Fibroblast of the aortic adventitia (primary cell): ENCODE measurements at regions not wholly inside any gene's neighbourhood (a gene's known extent, or its start where the extent isn't known, plus 50 kb on each side); places are given as distances from the start of the nearest gene placed in this dataset.

Experiments used
- DNase-seq: peaks from one replicate; pipeline ENCODE4 v3.0.0-alpha.2; 2010; ENCODE audit warnings: low read depth
- H3K4me3 ChIP-seq: 2 replicates; pipeline ENCODE4 v1.5.1; 2011; ENCODE audit warnings: low read depth, mild to moderate bottlenecking, control low read depth, low read length, moderate library complexity
- TF ChIP-seq, protein P1 (sequence below): IDR thresholded peaks from 2 replicates; pipeline ENCODE4 v1.5.1; 2011; ENCODE audit warnings: mild to moderate bottlenecking, low read length, control low read depth, inconsistent platforms; ENCODE audit not compliant: insufficient read depth

DNA sequence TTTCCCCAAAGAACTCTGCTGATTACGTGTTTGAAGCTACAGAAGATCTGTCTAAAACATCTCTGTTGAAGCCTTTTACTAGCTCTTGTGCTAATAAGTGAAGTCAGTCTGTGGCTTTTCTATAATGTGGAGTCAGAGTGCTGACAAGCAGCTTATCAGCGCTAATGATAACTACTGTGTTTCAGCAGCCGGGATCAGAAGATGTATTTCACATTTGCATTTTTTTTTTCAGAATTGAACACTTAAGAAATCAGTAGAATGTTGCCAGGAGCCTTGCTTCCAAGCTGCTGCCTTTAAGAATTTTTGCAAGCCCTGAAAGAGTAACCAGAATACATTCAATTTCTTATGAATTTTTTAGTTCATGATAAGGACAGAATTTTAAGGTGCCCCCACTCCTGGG, 519.4 kb upstream of the NR5A2 start:
- no peak overlapping the region for H3K4me3 ChIP-seq
- TF ChIP-seq, protein P1, sequence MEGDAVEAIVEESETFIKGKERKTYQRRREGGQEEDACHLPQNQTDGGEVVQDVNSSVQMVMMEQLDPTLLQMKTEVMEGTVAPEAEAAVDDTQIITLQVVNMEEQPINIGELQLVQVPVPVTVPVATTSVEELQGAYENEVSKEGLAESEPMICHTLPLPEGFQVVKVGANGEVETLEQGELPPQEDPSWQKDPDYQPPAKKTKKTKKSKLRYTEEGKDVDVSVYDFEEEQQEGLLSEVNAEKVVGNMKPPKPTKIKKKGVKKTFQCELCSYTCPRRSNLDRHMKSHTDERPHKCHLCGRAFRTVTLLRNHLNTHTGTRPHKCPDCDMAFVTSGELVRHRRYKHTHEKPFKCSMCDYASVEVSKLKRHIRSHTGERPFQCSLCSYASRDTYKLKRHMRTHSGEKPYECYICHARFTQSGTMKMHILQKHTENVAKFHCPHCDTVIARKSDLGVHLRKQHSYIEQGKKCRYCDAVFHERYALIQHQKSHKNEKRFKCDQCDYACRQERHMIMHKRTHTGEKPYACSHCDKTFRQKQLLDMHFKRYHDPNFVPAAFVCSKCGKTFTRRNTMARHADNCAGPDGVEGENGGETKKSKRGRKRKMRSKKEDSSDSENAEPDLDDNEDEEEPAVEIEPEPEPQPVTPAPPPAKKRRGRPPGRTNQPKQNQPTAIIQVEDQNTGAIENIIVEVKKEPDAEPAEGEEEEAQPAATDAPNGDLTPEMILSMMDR, result no peak
- DNase-seq, result no peak

DNA sequence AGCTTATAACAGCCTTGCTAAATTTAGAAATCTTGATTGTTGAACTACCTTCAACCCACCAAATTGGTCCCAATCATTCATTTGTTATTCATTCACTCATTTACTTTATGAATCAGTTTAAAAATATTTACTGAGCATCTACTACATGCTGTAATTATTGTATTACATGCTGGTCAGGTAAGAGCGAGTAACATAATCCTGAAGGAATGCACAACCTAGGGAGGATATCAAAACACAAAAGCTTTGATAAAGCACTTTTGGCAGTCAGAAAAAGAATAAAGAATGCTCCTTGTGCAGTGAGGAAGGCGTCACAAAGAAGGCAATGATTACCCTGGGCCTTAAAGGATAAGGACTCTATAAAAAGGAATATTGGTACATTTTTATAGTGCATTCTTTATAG, 518.9 kb upstream of the NR5A2 start:
- no peak for DNase-seq

DNA sequence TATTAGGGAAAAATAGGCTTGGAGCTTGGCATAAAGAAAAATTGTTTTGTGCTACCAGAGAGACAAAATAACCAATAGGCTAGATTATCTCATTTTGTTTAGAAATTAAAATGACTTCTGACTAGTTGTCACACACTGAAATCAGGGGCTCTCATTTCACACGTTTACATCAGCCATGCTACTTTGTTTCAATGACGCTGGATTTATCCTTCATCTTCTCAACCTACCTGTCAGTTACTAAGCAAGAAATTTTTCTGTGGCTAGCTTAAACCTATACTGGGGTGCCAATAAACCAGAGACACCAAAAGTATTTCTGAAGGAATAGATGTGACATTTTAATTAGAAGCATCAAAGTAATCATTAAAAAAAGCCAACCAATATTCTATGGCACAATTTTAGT, 518.1 kb upstream of the NR5A2 start:
- TF ChIP-seq, protein P1, result no peak
- no peak for DNase-seq
- no peak overlapping the region for H3K4me3 ChIP-seq

More for the DNA sequence above, 518.9 kb upstream of the NR5A2 start:
- TF ChIP-seq, protein P1, result no peak
- H3K4me3 ChIP-seq, result no peak overlapping the region

DNA sequence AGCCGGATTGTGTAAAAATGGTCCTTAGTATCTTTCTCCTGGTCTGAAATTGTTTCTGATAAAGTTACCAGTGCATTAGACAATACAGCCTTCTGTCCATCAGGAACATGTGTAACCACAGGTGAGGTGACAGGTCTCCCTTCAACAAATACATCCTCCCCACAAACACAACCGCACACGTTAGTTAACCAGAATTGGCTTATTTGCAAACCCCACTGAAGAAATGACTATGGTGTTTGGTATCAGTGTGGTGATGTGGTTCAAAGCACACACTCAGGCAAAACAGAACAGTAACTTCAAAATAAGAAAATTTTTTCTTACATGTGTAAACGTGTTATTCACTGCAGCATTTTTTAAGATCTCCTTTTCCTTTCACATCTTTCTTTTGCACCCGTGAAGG, 517.2 kb upstream of the NR5A2 start:
- no peak for DNase-seq
- H3K4me3 ChIP-seq, result no peak overlapping the region
- TF ChIP-seq, protein P1, result no peak

DNA sequence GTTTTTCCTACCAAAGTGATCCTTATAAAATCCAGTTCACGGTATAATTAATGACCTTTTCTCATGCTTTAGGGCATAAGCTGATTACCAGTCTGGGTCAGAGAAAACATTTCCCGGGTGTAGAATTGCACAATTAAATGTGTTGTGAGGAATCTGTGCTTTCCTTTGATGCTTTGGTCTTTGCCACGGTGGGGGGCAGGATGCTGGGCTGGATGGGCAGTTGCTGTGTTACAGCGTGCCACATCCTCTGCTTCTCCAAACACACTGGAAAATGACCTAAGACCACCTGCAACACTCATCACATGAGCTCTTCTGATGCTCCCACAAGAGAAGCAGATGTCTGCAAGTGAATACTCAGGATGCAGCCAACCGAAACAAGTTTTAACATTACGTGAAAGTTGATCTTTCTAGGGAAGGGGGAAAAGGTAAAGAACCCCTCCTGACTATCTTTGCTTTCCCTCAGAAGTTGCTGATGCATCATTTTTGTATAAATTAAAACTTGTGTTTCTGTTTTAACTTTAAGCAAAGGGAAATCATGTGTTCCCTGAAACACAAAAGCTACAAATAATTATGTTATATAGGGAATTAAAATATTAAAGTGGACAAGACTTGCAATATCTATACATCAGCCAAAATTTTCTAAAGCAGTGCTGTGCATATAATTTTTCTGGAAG, 515.3 kb upstream of the NR5A2 start:
- H3K4me3 ChIP-seq, result no peak overlapping the region
- TF ChIP-seq, protein P1, result no peak
- DNase-seq, result no peak

DNA sequence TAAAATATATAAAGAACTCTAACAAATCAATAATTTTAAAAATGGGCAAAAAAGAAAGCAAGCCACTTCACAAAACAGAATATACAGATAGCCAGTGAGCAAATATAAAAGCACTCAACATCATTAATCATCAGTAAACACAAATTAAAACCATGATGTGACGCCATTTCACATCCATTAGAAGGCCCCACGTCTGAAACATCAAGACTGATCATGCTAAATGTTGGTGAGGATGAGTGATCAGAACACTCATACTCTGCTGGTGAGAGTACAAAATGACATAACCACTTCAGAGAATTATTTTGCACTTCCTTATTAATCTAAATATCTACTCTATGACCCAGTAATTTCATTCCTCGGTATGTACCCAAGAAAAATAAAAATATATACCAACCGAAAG, 512.2 kb upstream of the NR5A2 start:
- H3K4me3 ChIP-seq, result no peak overlapping the region
- TF ChIP-seq, protein P1, result no peak
- no peak for DNase-seq

DNA sequence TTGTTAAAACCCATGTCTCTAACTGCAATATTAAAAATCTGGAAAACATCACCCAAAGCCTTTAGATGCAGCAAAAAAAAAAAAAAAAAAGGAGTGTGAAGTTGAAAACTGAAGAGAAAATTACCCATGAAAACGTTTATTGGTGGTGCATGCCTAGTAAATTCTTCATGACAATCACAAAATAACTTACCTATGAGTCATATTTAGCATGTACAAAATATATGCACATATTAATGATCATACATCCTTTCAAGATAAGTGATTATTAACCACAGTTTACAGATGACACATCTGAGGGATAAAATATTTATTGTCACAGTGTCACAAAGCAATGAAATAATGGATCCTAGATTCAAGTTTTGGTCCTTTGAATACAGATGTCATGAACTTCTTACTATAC, 505.2 kb upstream of the NR5A2 start:
- H3K4me3 ChIP-seq, result no peak overlapping the region
- TF ChIP-seq, protein P1, result no peak
- peak; percentile 8 for DNase-seq
